ENCODE measurements at regions not wholly inside any gene's neighbourhood (a gene's known extent, or its start where the extent isn't known, plus 50 kb on each side); places are given as distances from the start of the nearest gene placed in this dataset.
"Not testable (repeated sequence)": the region's sequence is repeated elsewhere in the genome, so short reads cannot be mapped to it uniquely, and the experiment has no call there.

- H3K4me1 Mint-ChIP-seq: peaks cover 1 to 5% (median 5%) of the 10 kb centered on the region in 3 donors
- no peak overlapping the region for H3K4me3 Mint-ChIP-seq
- peaks cover 31% of the 10 kb centered on the region for H3K27me3 Mint-ChIP-seq
- no peak overlapping the region for H3K27ac Mint-ChIP-seq
- H3K9me3 Mint-ChIP-seq: no peaks in the 10 kb centered on the region
- H3K36me3 Mint-ChIP-seq: peaks cover 2% of the 10 kb centered on the region
Observed at GRCh38 chr3:66552846-66553245, 52.0 kb upstream of the LRIG1 start.

- peaks cover 2% of the 10 kb centered on the region for H3K36me3 Mint-ChIP-seq
- H3K27ac Mint-ChIP-seq: no peak overlapping the region
- H3K4me1 Mint-ChIP-seq: peaks cover 1 to 5% (median 5%) of the 10 kb centered on the region in 3 donors
- H3K9me3 Mint-ChIP-seq: no peaks in the 10 kb centered on the region
- H3K27me3 Mint-ChIP-seq: peaks cover 31% of the 10 kb centered on the region
- no peak overlapping the region for H3K4me3 Mint-ChIP-seq
Observed at GRCh38 chr3:66553441-66554113, 52.8 kb upstream of the LRIG1 start.

- H3K27me3 Mint-ChIP-seq: peaks cover 31% of the 10 kb centered on the region
Observed at GRCh38 chr3:66554178-66554577, 53.4 kb upstream of the LRIG1 start.

GRCh38 chr3:66555214-66555844, 54.5 kb upstream of the LRIG1 start:
- no peak overlapping the region for H3K4me3 Mint-ChIP-seq
- H3K9me3 Mint-ChIP-seq: peaks cover 0 to 3% (median 2%) of the 10 kb centered on the region in 3 donors
- peak overlapping the region in 1 of 3 donors; percentile 23 for H3K27ac Mint-ChIP-seq
- peaks cover 28% of the 10 kb centered on the region for H3K27me3 Mint-ChIP-seq
- peaks cover 2% of the 10 kb centered on the region for H3K36me3 Mint-ChIP-seq
- peaks cover 1 to 5% (median 5%) of the 10 kb centered on the region in 3 donors for H3K4me1 Mint-ChIP-seq

More at GRCh38 chr3:66554178-66554577, 53.4 kb upstream of the LRIG1 start:
- Mint-ChIP-seq H3K4me1 (peaks cover 1 to 5% (median 5%) of the 10 kb centered on the region in 3 donors), H3K27ac (no peak overlapping the region), H3K4me3 (no peak overlapping the region), H3K36me3 (peaks cover 2% of the 10 kb centered on the region), H3K9me3 (peaks cover 0 to 2% (median 2%) of the 10 kb centered on the region in 3 donors)

- peaks cover 21% of the 10 kb centered on the region for H3K27me3 Mint-ChIP-seq
- no peaks in the 10 kb centered on the region for H3K36me3 Mint-ChIP-seq
- peaks cover 0 to 5% (median 5%) of the 10 kb centered on the region in 3 donors for H3K9me3 Mint-ChIP-seq
- no peak overlapping the region for H3K4me3 Mint-ChIP-seq
- H3K4me1 Mint-ChIP-seq: peaks cover 1 to 5% (median 5%) of the 10 kb centered on the region in 3 donors
- no peak overlapping the region for H3K27ac Mint-ChIP-seq
Observed at GRCh38 chr3:66557170-66557569, 56.3 kb upstream of the LRIG1 start.

- not testable (repeated sequence) for H3K36me3 Mint-ChIP-seq, H3K4me1 Mint-ChIP-seq, H3K9me3 Mint-ChIP-seq, H3K27ac Mint-ChIP-seq, H3K27me3 Mint-ChIP-seq
- peak overlapping the region in 1 of 4 donors; percentile 54 for H3K4me3 Mint-ChIP-seq
Observed at GRCh38 chr3:66559924-66560323, 59.1 kb upstream of the LRIG1 start.

GRCh38 chr3:66561367-66561766, 60.5 kb upstream of the LRIG1 start:
- no peak overlapping the region for H3K4me3 Mint-ChIP-seq
- H3K36me3 Mint-ChIP-seq: no peaks in the 10 kb centered on the region
- no peaks in the 10 kb centered on the region for H3K4me1 Mint-ChIP-seq
- no peak overlapping the region for H3K27ac Mint-ChIP-seq
- H3K9me3 Mint-ChIP-seq: peaks cover 0 to 5% (median 5%) of the 10 kb centered on the region in 3 donors
- peaks cover 3% of the 10 kb centered on the region for H3K27me3 Mint-ChIP-seq

GRCh38 chr3:66565301-66565700, 64.5 kb upstream of the LRIG1 start:
- Mint-ChIP-seq H3K27ac (no peak overlapping the region), H3K9me3 (peaks cover 5 to 8% (median 7%) of the 10 kb centered on the region in 3 donors), H3K4me3 (no peak overlapping the region), H3K27me3 (peaks cover 5% of the 10 kb centered on the region), H3K36me3 (no peaks in the 10 kb centered on the region), H3K4me1 (no peaks in the 10 kb centered on the region)

GRCh38 chr3:66567077-66567476, 66.3 kb upstream of the LRIG1 start:
- no peak overlapping the region for H3K4me3 Mint-ChIP-seq
- peaks cover 2 to 8% (median 4%) of the 10 kb centered on the region in 3 donors for H3K9me3 Mint-ChIP-seq
- H3K27ac Mint-ChIP-seq: no peak overlapping the region
- H3K36me3 Mint-ChIP-seq: no peaks in the 10 kb centered on the region
- H3K27me3 Mint-ChIP-seq: peaks cover 9% of the 10 kb centered on the region
- no peaks in the 10 kb centered on the region for H3K4me1 Mint-ChIP-seq

GRCh38 chr3:66572090-66572675, 71.4 kb upstream of the LRIG1 start:
- peaks cover 0 to 2% (median 2%) of the 10 kb centered on the region in 3 donors for H3K4me1 Mint-ChIP-seq
- H3K9me3 Mint-ChIP-seq: peaks cover 2 to 8% (median 4%) of the 10 kb centered on the region in 3 donors
- H3K36me3 Mint-ChIP-seq: no peaks in the 10 kb centered on the region
- H3K27me3 Mint-ChIP-seq: peaks cover 35% of the 10 kb centered on the region
- no peak overlapping the region for H3K4me3 Mint-ChIP-seq
- no peak overlapping the region for H3K27ac Mint-ChIP-seq

- Mint-ChIP-seq H3K27me3 (peaks cover 43% of the 10 kb centered on the region), H3K27ac (peak overlapping the region in 1 of 3 donors; percentile 0), H3K4me3 (no peak overlapping the region), H3K9me3 (peaks cover 0 to 8% (median 4%) of the 10 kb centered on the region in 3 donors), H3K4me1 (peaks cover 0 to 2% (median 2%) of the 10 kb centered on the region in 3 donors), H3K36me3 (no peaks in the 10 kb centered on the region)
Observed at GRCh38 chr3:66572938-66573710, 72.3 kb upstream of the LRIG1 start.

GRCh38 chr3:66574091-66574490, 73.3 kb upstream of the LRIG1 start:
- H3K9me3 Mint-ChIP-seq: peaks cover 3 to 8% (median 3%) of the 10 kb centered on the region in 3 donors
- peaks cover 0 to 2% (median 2%) of the 10 kb centered on the region in 3 donors for H3K4me1 Mint-ChIP-seq
- no peaks in the 10 kb centered on the region for H3K36me3 Mint-ChIP-seq
- no peak overlapping the region for H3K4me3 Mint-ChIP-seq
- H3K27ac Mint-ChIP-seq: no peak overlapping the region
- peaks cover 53% of the 10 kb centered on the region for H3K27me3 Mint-ChIP-seq

GRCh38 chr3:66577426-66578203, 76.8 kb upstream of the LRIG1 start:
- H3K4me1 Mint-ChIP-seq: peaks cover 0 to 6% (median 3%) of the 10 kb centered on the region in 3 donors
- H3K9me3 Mint-ChIP-seq: peaks cover 7 to 24% (median 9%) of the 10 kb centered on the region in 3 donors
- H3K4me3 Mint-ChIP-seq: no peak overlapping the region
- peaks cover 59% of the 10 kb centered on the region for H3K27me3 Mint-ChIP-seq
- no peak overlapping the region for H3K27ac Mint-ChIP-seq
- H3K36me3 Mint-ChIP-seq: no peaks in the 10 kb centered on the region

- Mint-ChIP-seq H3K36me3 (no peaks in the 10 kb centered on the region), H3K27ac (no peak overlapping the region)
Observed at GRCh38 chr3:66581256-66581655, 80.4 kb upstream of the LRIG1 start.

More at GRCh38 chr3:66581256-66581655, 80.4 kb upstream of the LRIG1 start:
- H3K27me3 Mint-ChIP-seq: peaks cover 56% of the 10 kb centered on the region
- H3K9me3 Mint-ChIP-seq: peaks cover 9 to 30% (median 10%) of the 10 kb centered on the region in 3 donors
- H3K4me1 Mint-ChIP-seq: peaks cover 5 to 14% (median 7%) of the 10 kb centered on the region in 3 donors
- H3K4me3 Mint-ChIP-seq: no peak overlapping the region
